A673 (cell line): ENCODE measurements at regions not wholly inside any gene's neighbourhood (a gene's known extent, or its start where the extent isn't known, plus 50 kb on each side); places are given as distances from the start of the nearest gene placed in this dataset.

ENCODE experiments used
- BruUV-seq: library from RNA; stranded (reverse); fragments of 400-500 nt; replicated peaks from 2 replicates; lab custom pipeline; 2021; lab: Mats Ljungman, UMichigan
- CTCF ChIA-PET: fragments of 300-600 bp; sonication (Branson Sonifier 250); formaldehyde crosslinking; loops from one replicate; lab custom pipeline; 2022; ENCODE audit warnings: antibody characterized with exemption; lab: Charles Lee
- POLR2A ChIA-PET: fragments of 300-600 bp; sonication (Branson Sonifier 250); formaldehyde crosslinking; loops from one replicate; lab custom pipeline; 2022; ENCODE audit warnings: antibody characterized with exemption; ENCODE audit not compliant: low non-redundant PET; lab: Charles Lee
- DNase-seq: peaks from one replicate; pipeline ENCODE4 v3.0.0-alpha.2; 2015; ENCODE audit warnings: low spot score
- H3K27ac ChIP-seq: fragments of 200-600 bp; sonication (generic); 2 replicates; pipeline ENCODE4 v1.5.1; 2016; ENCODE audit warnings: mixed run types, low read depth, mild to moderate bottlenecking, mixed read lengths, antibody characterized with exemption, low read length; ENCODE audit not compliant: poor library complexity, severe bottlenecking
- H3K27me3 ChIP-seq: fragments of 200-600 bp; sonication (generic); replicated peaks from 2 replicates; pipeline ENCODE4 v1.6.1; 2017; ENCODE audit warnings: mixed run types, low read depth, mild to moderate bottlenecking, mixed read lengths, antibody characterized with exemption, low read length; ENCODE audit not compliant: insufficient read depth, poor library complexity
- H3K36me3 ChIP-seq: fragments of 200-600 bp; sonication (generic); 2 replicates; pipeline ENCODE4 v1.6.1; 2016; ENCODE audit warnings: mixed run types, mild to moderate bottlenecking, mixed read lengths, antibody characterized with exemption, low read length; ENCODE audit not compliant: insufficient read depth, poor library complexity, severe bottlenecking
- H3K4me1 ChIP-seq: fragments of 200-600 bp; sonication (generic); 2 replicates; pipeline ENCODE4 v1.6.1; 2017; ENCODE audit warnings: mixed run types, mild to moderate bottlenecking, mixed read lengths, antibody characterized with exemption, low read length; ENCODE audit not compliant: insufficient read depth, poor library complexity, severe bottlenecking
- H3K4me3 ChIP-seq: fragments of 200-600 bp; sonication (generic); 2 replicates; pipeline ENCODE4 v1.5.1; 2016; ENCODE audit warnings: low read depth, mixed run types, mild to moderate bottlenecking, mixed read lengths, low read length; ENCODE audit not compliant: poor library complexity, severe bottlenecking
- H3K9me3 ChIP-seq: fragments of 200-600 bp; sonication (generic); 2 replicates; pipeline ENCODE4 v1.6.1; 2016; ENCODE audit warnings: mixed run types, low read depth, mild to moderate bottlenecking, mixed read lengths, antibody characterized with exemption, low read length; ENCODE audit not compliant: poor library complexity, severe bottlenecking
- CTCF ChIP-seq: fragments of 300-800, 200-600 bp; sonication (generic); conservative IDR thresholded peaks from 2 replicates; pipeline ENCODE4 v1.5.1; 2017; ENCODE audit warnings: low read depth, mild to moderate bottlenecking, antibody characterized with exemption, low read length, moderate library complexity, mixed read lengths
- EZH2 ChIP-seq: fragments of 200-600 bp; sonication (generic); IDR thresholded peaks from 2 replicates; pipeline ENCODE4 v1.6.1; 2017; ENCODE audit warnings: borderline replicate concordance, low read depth, mild to moderate bottlenecking, mixed read lengths, antibody characterized with exemption, low read length; ENCODE audit not compliant: poor library complexity, severe bottlenecking
- intact Hi-C: fragments of 100-400 bp; cut with micrococcal nuclease; formaldehyde crosslinking; loops from one replicate; pipeline ENCODE4 v1.10.0; 2022; ENCODE audit not compliant: unreplicated experiment

GRCh38 chr6:8225113-8225512 lies 122.8 kb upstream of the EEF1E1 start:
- H3K27ac ChIP-seq = no peak overlapping the region
- H3K27me3 ChIP-seq = no peaks in the 10 kb centered on the region
- ChIA-PET POLR2A (no interaction called here), CTCF (no interaction called here)
- no peak for DNase-seq
- H3K4me1 ChIP-seq = no peaks in the 10 kb centered on the region
- no peak overlapping the region for H3K4me3 ChIP-seq
- intact Hi-C loops = no loop called here
- no peaks in the 10 kb centered on the region for H3K36me3 ChIP-seq
- H3K9me3 ChIP-seq = no peaks in the 10 kb centered on the region
- BruUV-seq = no TSS peak
- no peak for TF ChIP-seq EZH2
- no peak for TF ChIP-seq CTCF

- DNase-seq = no peak
- Histone ChIP-seq H3K36me3 (no peaks in the 10 kb centered on the region), H3K4me3 (no peak overlapping the region), H3K27me3 (no peaks in the 10 kb centered on the region), H3K9me3 (no peaks in the 10 kb centered on the region), H3K27ac (no peak overlapping the region), H3K4me1 (peaks cover 3% of the 10 kb centered on the region)
- CTCF ChIA-PET = no interaction called here
- POLR2A ChIA-PET = no interaction called here
- intact Hi-C loops = no loop called here
- BruUV-seq = no TSS peak
- TF ChIP-seq CTCF (no peak), EZH2 (no peak)
These were observed 121.3 kb upstream of the EEF1E1 start for GRCh38 chr6:8223678-8224077.

GRCh38 chr6:8219352-8219943 lies 117.1 kb upstream of the EEF1E1 start:
- Histone ChIP-seq H3K36me3 (no peaks in the 10 kb centered on the region), H3K27ac (no peak overlapping the region), H3K9me3 (no peaks in the 10 kb centered on the region), H3K4me1 (peaks cover 3% of the 10 kb centered on the region), H3K4me3 (no peak overlapping the region), H3K27me3 (no peaks in the 10 kb centered on the region)
- ChIA-PET POLR2A (interaction anchor here (0.6 kb wide), 1 partner anchor 156 kb away, joined by 4 read pairs; no protein-coding TSS in a partner anchor), CTCF (interaction anchor here (0.6 to 2.6 kb wide), 3 partner anchors 13 to 87 kb away, joined by 3 to 42 read pairs (median 5); no protein-coding TSS in a partner anchor)
- no TSS peak for BruUV-seq
- intact Hi-C loops = loop anchor here (1.0 kb wide), 1 partner anchor 88 kb away; no protein-coding TSS in a partner anchor
- TF ChIP-seq EZH2 = no peak
- peak; percentile 81 for TF ChIP-seq CTCF
- peak; percentile 73 for DNase-seq
